Small intestine (tissue), 7 donors: ENCODE measurements at regions not wholly inside any gene's neighbourhood (a gene's known extent, or its start where the extent isn't known, plus 50 kb on each side); places are given as distances from the start of the nearest gene placed in this dataset.
"Not testable (repeated sequence)": the region's sequence is repeated elsewhere in the genome, so short reads cannot be mapped to it uniquely, and the experiment has no call there.

Experiments
- DNase-seq, 2 donors: peaks; one replicate each; pipeline versions ENCODE4 v3.0.0 to v3.0.0-alpha.2; 2013
- FAIRE-seq: peaks from 2 replicates; lab custom pipeline; 2012; peaks lifted over from hg19 to GRCh38; lab: Jason Lieb, UNC
- H3K27ac ChIP-seq, 3 donors: one replicate each; pipeline ENCODE4 v1.5.1; 2013; ENCODE audit warnings: low read length in 2 of 3, mild to moderate bottlenecking in 2 of 3, control low read depth in 1 of 3, inconsistent platforms in 1 of 3, low read depth in 1 of 3, moderate library complexity in 1 of 3
- H3K27me3 ChIP-seq, 3 donors: one replicate each; pipeline ENCODE4 v1.6.1; 2013; ENCODE audit warnings: low read length in 3 of 3, inconsistent platforms in 1 of 3; ENCODE audit not compliant: control insufficient read depth in 3 of 3, insufficient read depth in 3 of 3
- H3K36me3 ChIP-seq, 3 donors: one replicate each; pipeline ENCODE4 v1.6.1; 2013; ENCODE audit warnings: low read length in 3 of 3, inconsistent platforms in 1 of 3, low read depth in 1 of 3, mild to moderate bottlenecking in 1 of 3, moderate library complexity in 1 of 3; ENCODE audit not compliant: control insufficient read depth in 3 of 3, insufficient read depth in 2 of 3
- H3K4me1 ChIP-seq, 3 donors: one replicate each; pipeline ENCODE4 v1.6.1; 2013; ENCODE audit warnings: low read length in 2 of 3, inconsistent platforms in 1 of 3, low read depth in 1 of 3, mild to moderate bottlenecking in 1 of 3, moderate library complexity in 1 of 3; ENCODE audit not compliant: control insufficient read depth in 3 of 3, insufficient read depth in 2 of 3
- H3K4me3 ChIP-seq, 3 donors: one replicate each; pipeline ENCODE4 v1.5.1; 2013; ENCODE audit warnings: low read length in 3 of 3, control low read depth in 1 of 3, inconsistent platforms in 1 of 3, low read depth in 1 of 3, mild to moderate bottlenecking in 1 of 3, moderate library complexity in 1 of 3
- H3K9me3 ChIP-seq, 2 donors: one replicate each; pipeline ENCODE4 v1.6.1; 2013; ENCODE audit warnings: low read depth in 1 of 2, low read length in 1 of 2; ENCODE audit not compliant: control insufficient read depth in 2 of 2, insufficient read depth in 1 of 2
- WGBS, 3 donors: extraction: QIAGEN DNeasy Blood & Tissue Kit; methylation state at CpG; one replicate each; pipeline ENCODE4 v1.1.7; 2013; 5-methylcytosine and 5-hydroxymethylcytosine counted together
- donor health status: healthy with polysubstance abuse.
- donor health status: control.
- donor health status: control.
- donor health status: Bipolar disorder and iron deficiency.
- donor health status: healthy.

- not testable (repeated sequence) for H3K27me3 ChIP-seq, H3K36me3 ChIP-seq, H3K27ac ChIP-seq, H3K4me1 ChIP-seq, H3K4me3 ChIP-seq, DNase-seq, H3K9me3 ChIP-seq, FAIRE-seq
- WGBS, 3 donors, result 63 to 90% (median 79%) methylated on average over 4 of the region's 5 CpGs
Observed at GRCh38 chr5:124499818-124500217, 246.6 kb downstream of the ZNF608 start.

DNA sequence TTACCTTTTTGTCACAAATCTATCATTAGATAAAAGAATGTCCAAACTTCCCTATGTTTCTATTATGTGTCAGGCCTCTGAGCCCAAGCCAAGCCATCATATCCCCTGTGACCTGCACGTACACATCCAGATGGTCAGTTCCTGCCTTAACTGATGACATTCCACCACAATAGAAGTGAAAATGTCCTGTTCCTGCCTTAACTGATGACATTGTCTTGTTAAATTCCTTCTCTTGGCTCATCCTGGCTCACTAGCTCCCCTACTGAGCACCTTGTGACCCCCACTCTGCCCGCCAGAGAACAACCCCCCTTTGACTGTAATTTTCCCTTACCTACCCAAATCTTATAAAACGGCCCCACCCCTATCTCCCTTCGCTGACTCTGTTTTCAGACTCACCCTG is 249.5 kb downstream of the ZNF608 start:
- not testable (repeated sequence) for DNase-seq, H3K27ac ChIP-seq, H3K27me3 ChIP-seq, H3K36me3 ChIP-seq, FAIRE-seq, H3K4me1 ChIP-seq, H3K4me3 ChIP-seq, H3K9me3 ChIP-seq
- 69 to 86% (median 82%) methylated on average over 4 of the region's 4 CpGs for WGBS, 3 donors

DNA sequence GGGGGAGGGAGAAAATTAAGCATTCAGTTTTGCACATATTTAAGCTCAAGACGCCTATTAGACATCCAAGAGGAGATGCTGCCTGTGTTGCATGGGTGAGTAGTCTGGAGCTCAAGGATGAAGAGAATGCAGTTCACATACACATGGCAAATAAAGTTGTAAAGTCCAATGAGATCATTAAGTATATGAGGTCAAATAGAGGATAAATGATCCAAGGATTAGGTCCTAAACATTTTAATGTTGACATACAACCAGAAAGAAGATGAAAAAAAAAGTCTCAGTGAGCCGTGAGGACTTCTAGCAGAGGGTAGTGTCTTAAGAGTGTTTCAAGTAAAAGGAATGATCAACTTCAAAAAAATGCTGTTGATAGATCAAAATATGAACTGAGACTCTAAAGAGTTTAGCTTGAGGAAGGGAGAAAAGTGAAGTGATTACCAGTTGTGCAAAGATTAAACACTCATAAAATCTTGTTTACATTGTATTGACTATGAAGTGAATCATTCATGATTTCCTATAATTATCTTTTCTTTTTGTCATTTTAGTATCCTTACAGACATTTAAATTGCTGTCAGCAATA is 251.8 kb downstream of the ZNF608 start:
- Histone ChIP-seq H3K9me3 (peaks cover 0 to 10% of the 10 kb centered on the region in 2 donors), H3K4me1 (no peaks in the 10 kb centered on the region), H3K4me3 (no peak overlapping the region), H3K27ac (no peak overlapping the region), H3K27me3 (no peaks in the 10 kb centered on the region), H3K36me3 (no peaks in the 10 kb centered on the region)
- WGBS, 3 donors, result 72 to 77% (median 74%) methylated on average over 2 of the region's 2 CpGs
- DNase-seq (no peak), FAIRE-seq (no peak)

- Histone ChIP-seq H3K36me3 (no peaks in the 10 kb centered on the region), H3K4me1 (no peaks in the 10 kb centered on the region), H3K27ac (no peak overlapping the region), H3K9me3 (peaks cover 0 to 17% of the 10 kb centered on the region in 2 donors), H3K27me3 (no peaks in the 10 kb centered on the region), H3K4me3 (no peak overlapping the region)
- WGBS, 3 donors, result 85 to 92% (median 90%) methylated on average over 13 of the region's 13 CpGs
- FAIRE-seq (no peak), DNase-seq (no peak)
Observed at GRCh38 chr5:124492444-124493224, 253.8 kb downstream of the ZNF608 start.

DNA sequence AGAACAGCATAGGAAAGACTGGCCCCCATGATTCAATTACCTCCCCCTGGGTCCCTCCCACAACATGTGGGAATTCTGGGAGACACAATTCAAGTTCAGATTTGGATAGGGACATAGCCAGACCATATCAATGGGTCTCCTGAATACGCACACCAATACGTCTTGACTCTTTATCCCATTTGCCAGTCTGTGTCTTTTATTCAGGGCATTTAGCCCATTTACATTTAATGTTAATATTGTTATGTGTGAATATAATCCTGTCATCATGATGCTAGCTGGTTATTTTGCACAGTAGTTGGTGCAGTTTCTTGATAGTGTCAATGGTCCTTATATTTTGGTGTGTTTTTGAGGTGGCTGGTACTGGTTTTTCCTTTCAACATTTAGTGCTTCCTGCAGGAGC is 256.1 kb downstream of the ZNF608 start:
- not testable (repeated sequence) for H3K27me3 ChIP-seq, H3K36me3 ChIP-seq, H3K4me3 ChIP-seq, H3K27ac ChIP-seq, DNase-seq, FAIRE-seq, H3K4me1 ChIP-seq
- WGBS, 3 donors, result 94 to 100% (median 97%) methylated on average over 2 of the region's 2 CpGs
- H3K9me3 ChIP-seq, result peaks cover 0 to 17% of the 10 kb centered on the region in 2 donors

DNA sequence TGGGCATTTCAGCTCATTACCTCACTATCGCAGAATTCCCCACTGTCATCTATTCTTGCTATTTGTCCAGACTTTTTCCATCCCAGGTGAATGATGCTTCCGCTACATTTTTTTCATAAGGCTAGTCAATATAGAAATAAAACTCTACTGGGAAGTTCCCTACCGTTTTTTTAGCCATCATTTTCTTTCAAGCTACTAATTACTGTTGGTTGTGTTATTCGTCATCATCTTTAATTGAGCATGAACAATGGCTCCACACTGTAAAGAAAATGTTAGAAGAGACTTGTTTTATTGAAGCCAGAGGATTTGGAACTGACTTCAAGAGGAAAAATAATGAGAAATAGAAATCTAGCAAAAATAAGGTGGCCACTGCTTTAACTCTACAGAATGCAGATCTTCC is 265.0 kb downstream of the ZNF608 start:
- Histone ChIP-seq H3K36me3 (no peaks in the 10 kb centered on the region), H3K4me1 (peaks cover 0 to 7% (median 0%) of the 10 kb centered on the region in 3 donors)
- 79 to 86% (median 84%) methylated on average over 4 of the region's 4 CpGs for WGBS, 3 donors

DNA sequence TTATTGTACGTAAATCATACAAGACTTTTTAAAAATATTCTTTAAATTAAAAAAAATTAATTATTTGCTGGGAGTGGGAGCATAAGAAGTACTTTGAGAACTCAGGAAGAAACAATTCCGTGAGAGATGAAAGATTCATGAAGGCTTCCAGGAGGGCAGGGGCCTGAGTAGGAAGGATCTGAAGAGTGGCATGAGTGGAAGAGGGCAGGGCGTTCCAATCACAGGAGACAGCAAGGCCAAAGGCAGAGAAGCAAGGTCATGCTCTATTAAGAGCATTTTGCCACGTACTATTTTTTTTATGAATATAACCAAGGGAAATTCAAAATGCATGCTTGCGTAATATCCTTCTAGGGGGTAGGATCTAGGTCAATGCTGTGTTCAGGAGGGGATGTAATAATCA is 265.5 kb downstream of the ZNF608 start:
- Histone ChIP-seq H3K27me3 (no peaks in the 10 kb centered on the region), H3K27ac (no peak overlapping the region), H3K36me3 (no peaks in the 10 kb centered on the region), H3K9me3 (no peaks in the 10 kb centered on the region), H3K4me3 (no peak overlapping the region), H3K4me1 (peaks cover 0 to 7% (median 0%) of the 10 kb centered on the region in 3 donors)
- FAIRE-seq, result no peak
- WGBS, 3 donors, result 86 to 94% (median 91%) methylated on average over 5 of the region's 5 CpGs
- no peak for DNase-seq

More for the DNA sequence above, 265.0 kb downstream of the ZNF608 start:
- no peak overlapping the region for H3K27ac ChIP-seq
- no peaks in the 10 kb centered on the region for H3K27me3 ChIP-seq
- FAIRE-seq, result no peak
- no peak for DNase-seq
- H3K9me3 ChIP-seq, result no peaks in the 10 kb centered on the region
- H3K4me3 ChIP-seq, result no peak overlapping the region

DNA sequence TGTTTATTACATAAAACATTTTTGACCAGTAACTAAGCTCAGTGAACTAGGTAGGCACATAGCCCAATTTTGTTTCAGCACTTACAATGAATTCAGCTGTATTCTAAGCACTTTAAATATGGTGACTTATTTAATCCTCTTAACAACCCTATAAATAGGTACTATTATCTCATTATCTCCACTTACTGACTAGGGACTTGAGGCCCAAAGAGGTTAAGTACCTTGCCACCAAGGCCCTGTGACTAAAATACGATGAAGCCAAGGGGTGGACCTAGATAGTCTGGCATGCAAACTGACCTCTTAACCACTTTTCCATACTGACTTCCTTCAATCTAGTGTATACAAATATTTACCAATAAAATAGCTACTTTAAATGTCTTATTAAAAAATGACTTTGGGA is 266.4 kb downstream of the ZNF608 start:
- FAIRE-seq (no peak), DNase-seq (no peak)
- Histone ChIP-seq H3K4me3 (no peak overlapping the region), H3K36me3 (no peaks in the 10 kb centered on the region), H3K4me1 (peaks cover 0 to 7% (median 0%) of the 10 kb centered on the region in 3 donors), H3K27ac (no peak overlapping the region), H3K9me3 (no peaks in the 10 kb centered on the region), H3K27me3 (no peaks in the 10 kb centered on the region)
- WGBS, 3 donors, result 86 to 90% (median 88%) methylated on average over 1 of the region's 1 CpG
